ENCODE measurements at regions not wholly inside any gene's neighbourhood (a gene's known extent, or its start where the extent isn't known, plus 50 kb on each side); places are given as distances from the start of the nearest gene placed in this dataset.

DNA sequence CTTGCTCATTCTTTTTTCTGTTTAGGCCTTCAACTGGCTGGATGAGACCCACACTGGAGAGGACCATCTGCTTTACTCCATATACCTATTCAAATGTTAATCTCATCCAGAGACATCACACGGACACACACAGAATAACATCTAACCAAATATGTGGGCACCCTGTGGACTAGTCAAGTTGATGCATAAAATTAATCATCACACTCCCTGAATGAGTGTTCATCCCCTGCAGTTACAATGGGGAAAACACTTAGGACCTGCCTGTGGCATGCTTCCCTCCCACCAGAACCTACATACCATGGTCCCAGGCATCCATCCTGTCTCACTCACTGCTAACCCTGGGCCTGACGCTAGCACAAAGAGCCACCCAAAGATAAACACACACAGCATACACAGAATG, 112.8 kb upstream of the TEX51 start:
- ATAC-seq, result no peak

More for the DNA sequence above, 112.8 kb upstream of the TEX51 start:
- intact Hi-C loops (cut with micrococcal nuclease), result no loop called here
- ChIA-PET RAD21 (ENCODE audit: low non-redundant PET in 1 of 2, low total read pairs in 2 of 2, uncharacterized antibody in 2 of 2, unreplicated experiment in 2 of 2) (no interaction called here), POLR2A (no interaction called here), CTCF (no interaction called here)
- BruUV-seq (replicated peaks), result no TSS peak
- H3K9me3 ChIP-seq (ENCODE audit: control insufficient read depth in 1 of 2, insufficient read depth in 1 of 2, low read depth in 1 of 2, low read length in 2 of 2), result no peaks in the 10 kb centered on the region
- no peaks in the 10 kb centered on the region for H3K36me3 ChIP-seq (ENCODE audit: control insufficient read depth in 1 of 2, insufficient read depth in 2 of 2, low read length in 2 of 2)
- no peaks in the 10 kb centered on the region for H4K20me1 ChIP-seq (ENCODE audit: insufficient read depth)
- H3K4me2 ChIP-seq (ENCODE audit: low read length), result no peak overlapping the region
- H3K9ac ChIP-seq (ENCODE audit: low read length), result no peak overlapping the region
- no peak overlapping the region for H3K27ac ChIP-seq (ENCODE audit: low read depth, low read length)
- H3K9me2 ChIP-seq (ENCODE audit: insufficient read depth), result no peaks in the 10 kb centered on the region
- TF ChIP-seq JUND (IDR thresholded peaks at IDR 0.05) (no peak), SIN3A (IDR thresholded peaks at IDR 0.05; ENCODE audit: low read depth) (no peak), SRF (IDR thresholded peaks at IDR 0.05; ENCODE audit: low read depth) (no peak), POLR2AphosphoS5 (IDR thresholded peaks at IDR 0.05; ENCODE audit: low read depth, low read length) (no peak), EGR1 (IDR thresholded peaks at IDR 0.05; ENCODE audit: low read depth) (no peak), EZH2phosphoT487 (IDR thresholded peaks at IDR 0.05; ENCODE audit: borderline replicate concordance) (no peak), EZH2 (IDR thresholded peaks at IDR 0.05) (no peak), RAD21 (IDR thresholded peaks at IDR 0.05; ENCODE audit: low read depth) (no peak), ZFX (IDR thresholded peaks at IDR 0.05) (no peak), CEBPB (IDR thresholded peaks at IDR 0.05; ENCODE audit: low read depth) (no peak), ZNF274 (IDR thresholded peaks at IDR 0.05; ENCODE audit: low read depth, low read length) (no peak), CBX3 (IDR thresholded peaks at IDR 0.05; ENCODE audit: low read depth) (no peak), TCF7L2 (IDR thresholded peaks at IDR 0.05; ENCODE audit: borderline replicate concordance, extremely low read depth, insufficient read depth, insufficient read length) (no peak), FOSL1 (IDR thresholded peaks at IDR 0.05; ENCODE audit: low read depth) (no peak), SP1 (IDR thresholded peaks at IDR 0.05; ENCODE audit: low read depth) (no peak)
- TF ChIP-seq, protein P1, sequence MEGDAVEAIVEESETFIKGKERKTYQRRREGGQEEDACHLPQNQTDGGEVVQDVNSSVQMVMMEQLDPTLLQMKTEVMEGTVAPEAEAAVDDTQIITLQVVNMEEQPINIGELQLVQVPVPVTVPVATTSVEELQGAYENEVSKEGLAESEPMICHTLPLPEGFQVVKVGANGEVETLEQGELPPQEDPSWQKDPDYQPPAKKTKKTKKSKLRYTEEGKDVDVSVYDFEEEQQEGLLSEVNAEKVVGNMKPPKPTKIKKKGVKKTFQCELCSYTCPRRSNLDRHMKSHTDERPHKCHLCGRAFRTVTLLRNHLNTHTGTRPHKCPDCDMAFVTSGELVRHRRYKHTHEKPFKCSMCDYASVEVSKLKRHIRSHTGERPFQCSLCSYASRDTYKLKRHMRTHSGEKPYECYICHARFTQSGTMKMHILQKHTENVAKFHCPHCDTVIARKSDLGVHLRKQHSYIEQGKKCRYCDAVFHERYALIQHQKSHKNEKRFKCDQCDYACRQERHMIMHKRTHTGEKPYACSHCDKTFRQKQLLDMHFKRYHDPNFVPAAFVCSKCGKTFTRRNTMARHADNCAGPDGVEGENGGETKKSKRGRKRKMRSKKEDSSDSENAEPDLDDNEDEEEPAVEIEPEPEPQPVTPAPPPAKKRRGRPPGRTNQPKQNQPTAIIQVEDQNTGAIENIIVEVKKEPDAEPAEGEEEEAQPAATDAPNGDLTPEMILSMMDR (IDR thresholded peaks at IDR 0.05 in 2 of 3, conservative IDR thresholded peaks at IDR 0.05 in 1 of 3; ENCODE audit: borderline replicate concordance in 1 of 3, insufficient read depth in 1 of 3, low read depth in 2 of 3, low read length in 2 of 3), result no peak
- TF ChIP-seq, protein P2, sequence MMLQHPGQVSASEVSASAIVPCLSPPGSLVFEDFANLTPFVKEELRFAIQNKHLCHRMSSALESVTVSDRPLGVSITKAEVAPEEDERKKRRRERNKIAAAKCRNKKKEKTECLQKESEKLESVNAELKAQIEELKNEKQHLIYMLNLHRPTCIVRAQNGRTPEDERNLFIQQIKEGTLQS (IDR thresholded peaks at IDR 0.05), result no peak
- TF ChIP-seq, protein P3, sequence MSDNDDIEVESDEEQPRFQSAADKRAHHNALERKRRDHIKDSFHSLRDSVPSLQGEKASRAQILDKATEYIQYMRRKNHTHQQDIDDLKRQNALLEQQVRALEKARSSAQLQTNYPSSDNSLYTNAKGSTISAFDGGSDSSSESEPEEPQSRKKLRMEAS (IDR thresholded peaks at IDR 0.05), result no peak
- no peak for DNase-seq (ENCODE audit: low read depth, low spot score)
- H3K79me2 ChIP-seq (ENCODE audit: insufficient read depth, low read length), result no peaks in the 10 kb centered on the region
- no peak overlapping the region for H2AFZ ChIP-seq (ENCODE audit: low read depth, low read length, poor library complexity, severe bottlenecking)
- H3K4me1 ChIP-seq (ENCODE audit: control insufficient read depth in 1 of 2, insufficient read depth in 2 of 2, low read length in 2 of 2), result no peaks in the 10 kb centered on the region
- 0 out of 2 replicates have a peak, but pooled peaks cover 11% of the 10 kb centered on the region for H3K27me3 ChIP-seq (ENCODE audit: insufficient read depth, low read length)
- H3K4me3 ChIP-seq (replicated peaks in 1 of 2; ENCODE audit: low read depth in 1 of 2, low read length in 2 of 2), result no peak overlapping the region
